ENCODE measurements at regions not wholly inside any gene's neighbourhood (a gene's known extent, or its start where the extent isn't known, plus 50 kb on each side); places are given as distances from the start of the nearest gene placed in this dataset.

- Histone ChIP-seq H3K27ac (ENCODE audit: low read length) (no peak overlapping the region), H3K27me3 (ENCODE audit: control insufficient read depth, insufficient read depth, low read length) (no peaks in the 10 kb centered on the region), H3K36me3 (ENCODE audit: control insufficient read depth, insufficient read depth, low read length) (no peaks in the 10 kb centered on the region), H3K4me1 (ENCODE audit: control insufficient read depth, insufficient read depth, low read length) (no peaks in the 10 kb centered on the region), H3K9me3 (ENCODE audit: control insufficient read depth, insufficient read depth, low read length) (no peaks in the 10 kb centered on the region), H3K4me3 (ENCODE audit: low read length) (no peak overlapping the region)
- DNase-seq (ENCODE audit: low read depth, low spot score): no peak
- no CpG with 5 or more reads among the region's 8 CpGs for WGBS (ENCODE audit: insufficient coverage, insufficient read length)
Observed at GRCh38 chr4:131054489-131055019, 1958.6 kb downstream of the C4orf33 start.

GRCh38 chr4:131061734-131062133, 1965.8 kb downstream of the C4orf33 start:
- Histone ChIP-seq H3K4me3 (ENCODE audit: low read length) (no peak overlapping the region), H3K9me3 (ENCODE audit: control insufficient read depth, insufficient read depth, low read length) (peaks cover 8% of the 10 kb centered on the region), H3K4me1 (ENCODE audit: control insufficient read depth, insufficient read depth, low read length) (no peaks in the 10 kb centered on the region), H3K27me3 (ENCODE audit: control insufficient read depth, insufficient read depth, low read length) (no peaks in the 10 kb centered on the region), H3K27ac (ENCODE audit: low read length) (no peak overlapping the region), H3K36me3 (ENCODE audit: control insufficient read depth, insufficient read depth, low read length) (no peaks in the 10 kb centered on the region)
- no CpG with 5 or more reads among the region's 1 CpG for WGBS (ENCODE audit: insufficient coverage, insufficient read length)
- DNase-seq (ENCODE audit: low read depth, low spot score): no peak

- no peak overlapping the region for H3K27ac ChIP-seq (ENCODE audit: low read length)
- no CpG with 5 or more reads among the region's 5 CpGs for WGBS (ENCODE audit: insufficient coverage, insufficient read length)
Observed at GRCh38 chr4:131063878-131064277, 1967.9 kb downstream of the C4orf33 start.

GRCh38 chr4:131081069-131081468, 1985.1 kb downstream of the C4orf33 start:
- no peak overlapping the region for H3K27ac ChIP-seq (ENCODE audit: low read length)
- no peaks in the 10 kb centered on the region for H3K4me1 ChIP-seq (ENCODE audit: control insufficient read depth, insufficient read depth, low read length)
- DNase-seq (ENCODE audit: low read depth, low spot score): no peak
- no peak overlapping the region for H3K4me3 ChIP-seq (ENCODE audit: low read length)
- no peaks in the 10 kb centered on the region for H3K9me3 ChIP-seq (ENCODE audit: control insufficient read depth, insufficient read depth, low read length)
- H3K27me3 ChIP-seq (ENCODE audit: control insufficient read depth, insufficient read depth, low read length): no peaks in the 10 kb centered on the region
- H3K36me3 ChIP-seq (ENCODE audit: control insufficient read depth, insufficient read depth, low read length): no peaks in the 10 kb centered on the region

More at GRCh38 chr4:131063878-131064277, 1967.9 kb downstream of the C4orf33 start:
- H3K4me1 ChIP-seq (ENCODE audit: control insufficient read depth, insufficient read depth, low read length): no peaks in the 10 kb centered on the region
- H3K27me3 ChIP-seq (ENCODE audit: control insufficient read depth, insufficient read depth, low read length): no peaks in the 10 kb centered on the region
- no peak overlapping the region for H3K4me3 ChIP-seq (ENCODE audit: low read length)
- peaks cover 8% of the 10 kb centered on the region for H3K9me3 ChIP-seq (ENCODE audit: control insufficient read depth, insufficient read depth, low read length)
- no peaks in the 10 kb centered on the region for H3K36me3 ChIP-seq (ENCODE audit: control insufficient read depth, insufficient read depth, low read length)
- DNase-seq (ENCODE audit: low read depth, low spot score): no peak

GRCh38 chr4:131084997-131085396, 1989.0 kb downstream of the C4orf33 start:
- Histone ChIP-seq H3K4me3 (ENCODE audit: low read length) (no peak overlapping the region), H3K27me3 (ENCODE audit: control insufficient read depth, insufficient read depth, low read length) (no peaks in the 10 kb centered on the region)

GRCh38 chr4:131091896-131092295, 1995.9 kb downstream of the C4orf33 start:
- H3K27me3 ChIP-seq (ENCODE audit: control insufficient read depth, insufficient read depth, low read length): no peaks in the 10 kb centered on the region
- no peak overlapping the region for H3K27ac ChIP-seq (ENCODE audit: low read length)
- no peak overlapping the region for H3K4me3 ChIP-seq (ENCODE audit: low read length)
- no peaks in the 10 kb centered on the region for H3K36me3 ChIP-seq (ENCODE audit: control insufficient read depth, insufficient read depth, low read length)
- no peaks in the 10 kb centered on the region for H3K9me3 ChIP-seq (ENCODE audit: control insufficient read depth, insufficient read depth, low read length)
- no peaks in the 10 kb centered on the region for H3K4me1 ChIP-seq (ENCODE audit: control insufficient read depth, insufficient read depth, low read length)
- DNase-seq (ENCODE audit: low read depth, low spot score): no peak

More at GRCh38 chr4:131084997-131085396, 1989.0 kb downstream of the C4orf33 start:
- DNase-seq (ENCODE audit: low read depth, low spot score): no peak
- no peaks in the 10 kb centered on the region for H3K36me3 ChIP-seq (ENCODE audit: control insufficient read depth, insufficient read depth, low read length)
- no peaks in the 10 kb centered on the region for H3K9me3 ChIP-seq (ENCODE audit: control insufficient read depth, insufficient read depth, low read length)
- H3K27ac ChIP-seq (ENCODE audit: low read length): no peak overlapping the region
- WGBS (ENCODE audit: insufficient coverage, insufficient read length): no CpG with 5 or more reads among the region's 3 CpGs
- no peaks in the 10 kb centered on the region for H3K4me1 ChIP-seq (ENCODE audit: control insufficient read depth, insufficient read depth, low read length)

GRCh38 chr4:131093303-131093702, 1997.4 kb downstream of the C4orf33 start:
- H3K36me3 ChIP-seq (ENCODE audit: control insufficient read depth, insufficient read depth, low read length): no peaks in the 10 kb centered on the region
- WGBS (ENCODE audit: insufficient coverage, insufficient read length): no CpG with 5 or more reads among the region's 2 CpGs
- H3K27me3 ChIP-seq (ENCODE audit: control insufficient read depth, insufficient read depth, low read length): no peaks in the 10 kb centered on the region
- no peak overlapping the region for H3K4me3 ChIP-seq (ENCODE audit: low read length)
- no peaks in the 10 kb centered on the region for H3K9me3 ChIP-seq (ENCODE audit: control insufficient read depth, insufficient read depth, low read length)
- no peak overlapping the region for H3K27ac ChIP-seq (ENCODE audit: low read length)
- no peak for DNase-seq (ENCODE audit: low read depth, low spot score)
- no peaks in the 10 kb centered on the region for H3K4me1 ChIP-seq (ENCODE audit: control insufficient read depth, insufficient read depth, low read length)

- no peak overlapping the region for H3K4me3 ChIP-seq (ENCODE audit: low read length)
- no peak overlapping the region for H3K27ac ChIP-seq (ENCODE audit: low read length)
- H3K9me3 ChIP-seq (ENCODE audit: control insufficient read depth, insufficient read depth, low read length): peaks cover 5% of the 10 kb centered on the region
- WGBS (ENCODE audit: insufficient coverage, insufficient read length): no CpG with 5 or more reads among the region's 5 CpGs
- no peaks in the 10 kb centered on the region for H3K4me1 ChIP-seq (ENCODE audit: control insufficient read depth, insufficient read depth, low read length)
- DNase-seq (ENCODE audit: low read depth, low spot score): no peak
- H3K36me3 ChIP-seq (ENCODE audit: control insufficient read depth, insufficient read depth, low read length): no peaks in the 10 kb centered on the region
- H3K27me3 ChIP-seq (ENCODE audit: control insufficient read depth, insufficient read depth, low read length): no peaks in the 10 kb centered on the region
Observed at GRCh38 chr4:131098976-131099375, 2003.0 kb downstream of the C4orf33 start.

GRCh38 chr4:131113273-131113672, 2017.3 kb downstream of the C4orf33 start:
- no CpG with 5 or more reads among the region's 3 CpGs for WGBS (ENCODE audit: insufficient coverage, insufficient read length)
- H3K4me1 ChIP-seq (ENCODE audit: control insufficient read depth, insufficient read depth, low read length): no peaks in the 10 kb centered on the region
- H3K27ac ChIP-seq (ENCODE audit: low read length): no peak overlapping the region
- no peaks in the 10 kb centered on the region for H3K27me3 ChIP-seq (ENCODE audit: control insufficient read depth, insufficient read depth, low read length)
- no peak overlapping the region for H3K4me3 ChIP-seq (ENCODE audit: low read length)
- DNase-seq (ENCODE audit: low read depth, low spot score): no peak
- H3K36me3 ChIP-seq (ENCODE audit: control insufficient read depth, insufficient read depth, low read length): no peaks in the 10 kb centered on the region
- H3K9me3 ChIP-seq (ENCODE audit: control insufficient read depth, insufficient read depth, low read length): no peaks in the 10 kb centered on the region

GRCh38 chr4:131113704-131114103, 2017.8 kb downstream of the C4orf33 start:
- no peak overlapping the region for H3K27ac ChIP-seq (ENCODE audit: low read length)
- H3K9me3 ChIP-seq (ENCODE audit: control insufficient read depth, insufficient read depth, low read length): no peaks in the 10 kb centered on the region
- DNase-seq (ENCODE audit: low read depth, low spot score): no peak
- WGBS (ENCODE audit: insufficient coverage, insufficient read length): no CpG with 5 or more reads among the region's 2 CpGs
- H3K36me3 ChIP-seq (ENCODE audit: control insufficient read depth, insufficient read depth, low read length): no peaks in the 10 kb centered on the region
- no peak overlapping the region for H3K4me3 ChIP-seq (ENCODE audit: low read length)
- no peaks in the 10 kb centered on the region for H3K4me1 ChIP-seq (ENCODE audit: control insufficient read depth, insufficient read depth, low read length)
- H3K27me3 ChIP-seq (ENCODE audit: control insufficient read depth, insufficient read depth, low read length): no peaks in the 10 kb centered on the region

GRCh38 chr4:131119661-131120060, 2023.7 kb downstream of the C4orf33 start:
- Histone ChIP-seq H3K9me3 (ENCODE audit: control insufficient read depth, insufficient read depth, low read length) (no peaks in the 10 kb centered on the region), H3K27me3 (ENCODE audit: control insufficient read depth, insufficient read depth, low read length) (no peaks in the 10 kb centered on the region), H3K27ac (ENCODE audit: low read length) (no peak overlapping the region), H3K36me3 (ENCODE audit: control insufficient read depth, insufficient read depth, low read length) (no peaks in the 10 kb centered on the region), H3K4me3 (ENCODE audit: low read length) (no peak overlapping the region), H3K4me1 (ENCODE audit: control insufficient read depth, insufficient read depth, low read length) (no peaks in the 10 kb centered on the region)
- no peak for DNase-seq (ENCODE audit: low read depth, low spot score)

All from iPS DF 6.9 (cell line).